ENCODE measurements at regions not wholly inside any gene's neighbourhood (a gene's known extent, or its start where the extent isn't known, plus 50 kb on each side); places are given as distances from the start of the nearest gene placed in this dataset.

GRCh38 chr18:55884498-55884897, 296.5 kb upstream of the TCF4 start:
- TF ChIP-seq MAX (IDR thresholded peaks at IDR 0.05) (no peak), POLR2A (IDR thresholded peaks at IDR 0.05; ENCODE audit: low read length) (no peak), CTCF (IDR thresholded peaks at IDR 0.05) (no peak), REST (IDR thresholded peaks at IDR 0.05) (no peak), MYC (IDR thresholded peaks at IDR 0.05; ENCODE audit: borderline replicate concordance, low read length) (no peak), JUN (IDR thresholded peaks at IDR 0.05) (no peak), HOXA7 (CRISPR knock-in tag; IDR thresholded peaks at IDR 0.05) (no peak), RFX5 (IDR thresholded peaks at IDR 0.05) (no peak), RAD21 (conservative IDR thresholded peaks at IDR 0.05 in 1 of 2, IDR thresholded peaks at IDR 0.05 in 1 of 2) (no peak), SMC3 (IDR thresholded peaks at IDR 0.05) (no peak), HMGXB4 (CRISPR knock-in tag; IDR thresholded peaks at IDR 0.05; ENCODE audit: borderline replicate concordance) (no peak), PBX3 (IDR thresholded peaks at IDR 0.05) (no peak), RCOR1 (IDR thresholded peaks at IDR 0.05; ENCODE audit: low read depth, low read length) (no peak)
